Colonic mucosa (tissue), 4 donors: ENCODE measurements at regions not wholly inside any gene's neighbourhood (a gene's known extent, or its start where the extent isn't known, plus 50 kb on each side); places are given as distances from the start of the nearest gene placed in this dataset.
"Not testable (repeated sequence)": the region's sequence is repeated elsewhere in the genome, so short reads cannot be mapped to it uniquely, and the experiment has no call there.

Experiments
- DNase-seq: peaks from one replicate; pipeline ENCODE4 v3.0.0-alpha.2; 2020
- H3K27ac ChIP-seq: fragments of 200-600 bp; one replicate; pipeline ENCODE4 v1.8.0; 2021
- H3K27me3 ChIP-seq: fragments of 200-600 bp; one replicate; pipeline ENCODE4 v1.8.0; 2021
- H3K36me3 ChIP-seq: fragments of 200-600 bp; one replicate; pipeline ENCODE4 v1.8.0; 2021
- H3K4me1 ChIP-seq: fragments of 200-600 bp; one replicate; pipeline ENCODE4 v1.8.0; 2021; ENCODE audit warnings: mild to moderate bottlenecking
- H3K4me3 ChIP-seq: fragments of 200-600 bp; one replicate; pipeline ENCODE4 v1.8.0; 2021
- H3K9ac ChIP-seq, 2 donors: one replicate each; pipeline ENCODE4 v1.7.0; 2013; ENCODE audit warnings: control low read depth in 2 of 2, low read depth in 2 of 2, low read length in 2 of 2
- H3K9me3 ChIP-seq: fragments of 200-600 bp; one replicate; pipeline ENCODE4 v1.8.0; 2021
- intact Hi-C: fragments of 100-400 bp; cut with DNase I; formaldehyde crosslinking; loops from one replicate; pipeline ENCODE4 v1.14.1; 2022
- TF ChIP-seq, protein P1 (sequence below): fragments of 200-600 bp; IDR thresholded peaks from one replicate; pipeline ENCODE4 v1.8.0; 2022; ENCODE audit warnings: antibody characterized with exemption, mild to moderate bottlenecking
- donor health status: healthy.
- donor health status: DM: no; HTN: no; CAD: no.
- donor health status: DM: no; HTN: no; CAD: no.

DNA sequence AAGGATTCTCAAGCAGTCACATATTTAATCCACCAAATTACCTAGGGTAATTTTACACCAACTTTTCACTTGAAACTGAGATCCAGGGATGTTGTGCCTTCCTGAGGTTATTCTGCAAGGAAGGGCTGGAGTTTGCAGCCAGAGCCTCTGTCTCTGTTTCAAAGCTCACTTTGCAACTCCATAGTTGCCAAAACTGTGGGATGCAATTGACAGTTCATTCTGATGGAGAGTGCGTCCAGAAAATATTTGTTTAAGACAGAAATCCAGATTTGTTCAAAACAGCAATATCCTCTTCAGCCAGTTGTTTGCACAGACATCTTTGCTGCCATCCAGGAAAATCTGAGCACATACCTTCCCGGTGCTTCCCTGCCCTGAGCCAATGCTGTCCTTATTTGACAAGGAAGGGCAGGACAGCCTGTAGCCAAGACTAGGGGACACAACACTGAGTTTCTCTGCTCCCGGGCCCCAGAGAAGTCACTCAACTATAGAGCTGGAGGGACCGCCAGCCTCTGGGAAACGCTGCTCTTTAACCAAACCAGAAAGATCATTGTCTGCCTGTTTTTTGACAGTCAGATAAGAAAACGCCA is 297.4 kb downstream of the HIVEP2 start:
- Histone ChIP-seq H3K4me1 (no peaks in the 10 kb centered on the region), H3K27ac (no peak overlapping the region), H3K9me3 (no peaks in the 10 kb centered on the region), H3K4me3 (no peak overlapping the region), H3K36me3 (no peaks in the 10 kb centered on the region), H3K27me3 (no peaks in the 10 kb centered on the region), H3K9ac (no peak overlapping the region)
- TF ChIP-seq, protein P1, sequence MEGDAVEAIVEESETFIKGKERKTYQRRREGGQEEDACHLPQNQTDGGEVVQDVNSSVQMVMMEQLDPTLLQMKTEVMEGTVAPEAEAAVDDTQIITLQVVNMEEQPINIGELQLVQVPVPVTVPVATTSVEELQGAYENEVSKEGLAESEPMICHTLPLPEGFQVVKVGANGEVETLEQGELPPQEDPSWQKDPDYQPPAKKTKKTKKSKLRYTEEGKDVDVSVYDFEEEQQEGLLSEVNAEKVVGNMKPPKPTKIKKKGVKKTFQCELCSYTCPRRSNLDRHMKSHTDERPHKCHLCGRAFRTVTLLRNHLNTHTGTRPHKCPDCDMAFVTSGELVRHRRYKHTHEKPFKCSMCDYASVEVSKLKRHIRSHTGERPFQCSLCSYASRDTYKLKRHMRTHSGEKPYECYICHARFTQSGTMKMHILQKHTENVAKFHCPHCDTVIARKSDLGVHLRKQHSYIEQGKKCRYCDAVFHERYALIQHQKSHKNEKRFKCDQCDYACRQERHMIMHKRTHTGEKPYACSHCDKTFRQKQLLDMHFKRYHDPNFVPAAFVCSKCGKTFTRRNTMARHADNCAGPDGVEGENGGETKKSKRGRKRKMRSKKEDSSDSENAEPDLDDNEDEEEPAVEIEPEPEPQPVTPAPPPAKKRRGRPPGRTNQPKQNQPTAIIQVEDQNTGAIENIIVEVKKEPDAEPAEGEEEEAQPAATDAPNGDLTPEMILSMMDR: no peak
- DNase-seq: no peak
- intact Hi-C loops: no loop called here

- H3K4me3 ChIP-seq: no peak overlapping the region
- no peak for DNase-seq
- no peaks in the 10 kb centered on the region for H3K27me3 ChIP-seq
- H3K4me1 ChIP-seq: no peaks in the 10 kb centered on the region
- intact Hi-C loops: no loop called here
- no peak overlapping the region for H3K27ac ChIP-seq
- no peaks in the 10 kb centered on the region for H3K36me3 ChIP-seq
- H3K9ac ChIP-seq: no peak overlapping the region
- TF ChIP-seq, protein P1: no peak
- H3K9me3 ChIP-seq: no peaks in the 10 kb centered on the region
These were observed 296.9 kb downstream of the HIVEP2 start for GRCh38 chr6:142648036-142648451.

DNA sequence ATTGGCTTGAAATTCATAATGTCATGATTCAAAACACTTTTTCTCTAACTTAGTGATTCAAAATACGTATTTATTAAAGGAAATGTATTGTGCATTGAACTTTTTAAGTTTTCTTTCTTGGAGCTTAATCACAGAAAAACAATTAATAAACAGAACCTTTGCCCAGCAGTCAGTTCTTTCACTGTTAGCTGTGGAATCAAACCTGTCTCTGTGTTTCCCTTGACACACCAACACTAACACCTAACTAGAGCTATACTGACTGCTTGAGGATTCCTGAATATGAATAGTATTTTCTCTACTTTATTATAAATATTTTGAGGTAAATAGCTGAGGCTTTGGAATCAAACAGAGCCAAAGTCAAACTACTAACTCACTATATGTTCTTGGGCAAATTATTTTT is 296.4 kb downstream of the HIVEP2 start:
- intact Hi-C loops: no loop called here
- no peak overlapping the region for H3K27ac ChIP-seq
- TF ChIP-seq, protein P1: no peak
- H3K9me3 ChIP-seq: no peaks in the 10 kb centered on the region
- H3K27me3 ChIP-seq: no peaks in the 10 kb centered on the region
- DNase-seq: no peak
- no peaks in the 10 kb centered on the region for H3K36me3 ChIP-seq
- no peaks in the 10 kb centered on the region for H3K4me1 ChIP-seq
- no peak overlapping the region for H3K9ac ChIP-seq
- no peak overlapping the region for H3K4me3 ChIP-seq

- H3K9ac ChIP-seq, H3K4me3 ChIP-seq, H3K27me3 ChIP-seq, H3K9me3 ChIP-seq, DNase-seq, H3K36me3 ChIP-seq, H3K4me1 ChIP-seq, intact Hi-C loops, H3K27ac ChIP-seq: not testable (repeated sequence)
These were observed 295.3 kb downstream of the HIVEP2 start for GRCh38 chr6:142649438-142650234.

DNA sequence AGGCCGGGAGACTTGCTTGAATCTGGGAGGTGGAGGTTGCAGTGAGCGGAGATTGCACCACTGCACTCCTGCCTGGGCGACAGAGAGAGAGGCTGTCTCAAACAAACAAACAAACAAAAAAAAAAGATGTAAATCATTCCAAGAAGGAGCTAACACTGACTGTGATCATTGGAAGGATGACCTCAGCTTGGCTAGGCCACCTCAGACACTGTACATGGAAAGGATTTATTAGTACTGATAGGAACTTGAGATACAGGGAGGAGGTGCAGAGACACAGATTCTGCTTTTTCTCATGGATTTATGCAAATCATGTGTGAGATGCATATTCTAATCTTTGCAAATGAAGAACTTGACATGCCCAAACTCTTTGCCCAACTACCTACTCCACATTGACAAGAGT is 293.6 kb downstream of the HIVEP2 start:
- TF ChIP-seq, protein P1: no peak
- Histone ChIP-seq H3K9ac (no peak overlapping the region), H3K9me3 (no peaks in the 10 kb centered on the region), H3K4me3 (no peak overlapping the region), H3K27ac (no peak overlapping the region), H3K27me3 (no peaks in the 10 kb centered on the region), H3K36me3 (no peaks in the 10 kb centered on the region), H3K4me1 (no peaks in the 10 kb centered on the region)
- intact Hi-C loops: no loop called here
- DNase-seq: no peak
